Epithelial cell of proximal tubule (primary cell): ENCODE measurements at regions not wholly inside any gene's neighbourhood (a gene's known extent, or its start where the extent isn't known, plus 50 kb on each side); places are given as distances from the start of the nearest gene placed in this dataset.

ENCODE experiments used
- DNase-seq: peaks from one replicate; pipeline ENCODE4 v3.0.0-alpha.2; 2011; ENCODE audit warnings: low read depth
- H3K4me3 ChIP-seq: 2 replicates; pipeline ENCODE4 v1.5.1; 2011; ENCODE audit warnings: low read depth, mild to moderate bottlenecking, low read length
- TF ChIP-seq, protein P1 (sequence below): conservative IDR thresholded peaks from 2 replicates; pipeline ENCODE4 v1.5.1; 2012; ENCODE audit warnings: low read depth, mild to moderate bottlenecking, low read length

DNA sequence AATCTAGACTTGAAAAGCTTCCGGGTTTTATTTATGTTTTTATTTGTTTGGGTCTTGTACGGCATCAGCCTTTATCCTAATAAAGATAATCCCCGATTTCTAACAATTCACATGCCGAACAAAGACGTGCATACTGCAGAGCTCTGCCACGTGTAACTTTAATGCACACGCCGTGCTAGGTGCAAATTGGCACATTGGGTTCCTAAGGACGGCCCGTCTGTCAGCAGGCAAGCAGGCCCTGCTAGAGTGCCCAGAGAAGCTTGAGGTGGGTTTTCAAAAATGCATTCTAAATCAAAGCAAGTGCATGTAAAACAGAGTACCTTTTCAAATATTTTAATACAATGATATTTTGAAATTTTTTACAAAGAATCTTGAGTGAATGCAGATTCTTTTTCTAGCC is 806.4 kb upstream of the POU3F3 start:
- TF ChIP-seq, protein P1, sequence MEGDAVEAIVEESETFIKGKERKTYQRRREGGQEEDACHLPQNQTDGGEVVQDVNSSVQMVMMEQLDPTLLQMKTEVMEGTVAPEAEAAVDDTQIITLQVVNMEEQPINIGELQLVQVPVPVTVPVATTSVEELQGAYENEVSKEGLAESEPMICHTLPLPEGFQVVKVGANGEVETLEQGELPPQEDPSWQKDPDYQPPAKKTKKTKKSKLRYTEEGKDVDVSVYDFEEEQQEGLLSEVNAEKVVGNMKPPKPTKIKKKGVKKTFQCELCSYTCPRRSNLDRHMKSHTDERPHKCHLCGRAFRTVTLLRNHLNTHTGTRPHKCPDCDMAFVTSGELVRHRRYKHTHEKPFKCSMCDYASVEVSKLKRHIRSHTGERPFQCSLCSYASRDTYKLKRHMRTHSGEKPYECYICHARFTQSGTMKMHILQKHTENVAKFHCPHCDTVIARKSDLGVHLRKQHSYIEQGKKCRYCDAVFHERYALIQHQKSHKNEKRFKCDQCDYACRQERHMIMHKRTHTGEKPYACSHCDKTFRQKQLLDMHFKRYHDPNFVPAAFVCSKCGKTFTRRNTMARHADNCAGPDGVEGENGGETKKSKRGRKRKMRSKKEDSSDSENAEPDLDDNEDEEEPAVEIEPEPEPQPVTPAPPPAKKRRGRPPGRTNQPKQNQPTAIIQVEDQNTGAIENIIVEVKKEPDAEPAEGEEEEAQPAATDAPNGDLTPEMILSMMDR, result no peak
- no peak overlapping the region for H3K4me3 ChIP-seq
- no peak for DNase-seq

- H3K4me3 ChIP-seq, result no peak overlapping the region
- TF ChIP-seq, protein P1, result no peak
- DNase-seq, result no peak
Observed at GRCh38 chr2:104049438-104049837, 804.5 kb upstream of the POU3F3 start.

- TF ChIP-seq, protein P1, result no peak
- H3K4me3 ChIP-seq, result no peak overlapping the region
- DNase-seq, result no peak
Observed at GRCh38 chr2:104049981-104050380, 803.9 kb upstream of the POU3F3 start.

- DNase-seq, result no peak
- TF ChIP-seq, protein P1, result no peak
- no peak overlapping the region for H3K4me3 ChIP-seq
Observed at GRCh38 chr2:104050656-104051242, 803.2 kb upstream of the POU3F3 start.

GRCh38 chr2:104051766-104052165 is 802.1 kb upstream of the POU3F3 start:
- no peak for DNase-seq
- peak overlapping the region; percentile 16 for H3K4me3 ChIP-seq
- TF ChIP-seq, protein P1, result no peak

DNA sequence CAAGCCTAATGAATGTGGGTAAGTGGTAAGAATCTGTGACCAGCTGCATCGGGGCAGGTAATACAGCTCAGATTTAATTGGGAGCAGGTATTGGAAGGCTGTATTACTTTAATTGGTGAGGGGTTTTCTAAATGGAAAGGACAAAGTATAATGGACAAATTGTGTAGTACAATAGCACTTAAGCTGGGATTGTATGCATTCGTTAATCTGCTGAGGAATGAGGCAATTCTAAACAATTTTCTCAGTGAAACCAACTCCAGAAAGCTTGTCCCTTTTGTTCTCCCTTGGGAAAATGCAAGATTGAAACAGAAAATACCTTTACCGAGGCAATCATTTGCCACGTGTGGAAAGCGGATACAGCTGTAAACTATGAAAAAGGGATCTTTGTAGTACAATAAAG is 801.6 kb upstream of the POU3F3 start:
- no peak for DNase-seq
- H3K4me3 ChIP-seq, result no peak overlapping the region
- TF ChIP-seq, protein P1, result no peak

DNA sequence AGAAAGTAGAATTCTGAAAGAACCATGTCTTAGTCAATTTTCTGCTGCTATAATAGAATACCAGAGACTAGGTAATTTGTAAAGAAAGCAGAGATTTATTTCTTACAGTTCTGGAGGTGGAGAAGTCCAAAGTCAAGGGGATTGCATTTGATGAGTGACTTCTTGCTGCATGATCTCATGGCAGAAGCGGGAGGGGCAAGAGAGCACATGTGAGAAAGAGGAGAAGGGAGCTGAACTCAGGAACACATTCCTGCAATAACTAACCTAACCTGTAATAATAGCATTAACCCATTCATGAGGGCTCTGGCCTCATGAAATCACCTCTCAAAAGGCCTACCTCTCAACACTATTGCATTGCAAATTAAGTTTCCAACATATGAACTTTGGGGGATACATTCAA is 797.5 kb upstream of the POU3F3 start:
- no peak for DNase-seq
- TF ChIP-seq, protein P1, result no peak
- H3K4me3 ChIP-seq, result no peak overlapping the region
